CD4-positive, alpha-beta T cell treated with Interleukin-4 for 4 hours (primary cell): ENCODE measurements at regions not wholly inside any gene's neighbourhood (a gene's known extent, or its start where the extent isn't known, plus 50 kb on each side); places are given as distances from the start of the nearest gene placed in this dataset.
"Not testable (repeated sequence)": the region's sequence is repeated elsewhere in the genome, so short reads cannot be mapped to it uniquely, and the experiment has no call there.

Experiments used
- DNase-seq: peaks from one replicate; pipeline ENCODE4 v3.0.0-alpha.2; 2020

DNA sequence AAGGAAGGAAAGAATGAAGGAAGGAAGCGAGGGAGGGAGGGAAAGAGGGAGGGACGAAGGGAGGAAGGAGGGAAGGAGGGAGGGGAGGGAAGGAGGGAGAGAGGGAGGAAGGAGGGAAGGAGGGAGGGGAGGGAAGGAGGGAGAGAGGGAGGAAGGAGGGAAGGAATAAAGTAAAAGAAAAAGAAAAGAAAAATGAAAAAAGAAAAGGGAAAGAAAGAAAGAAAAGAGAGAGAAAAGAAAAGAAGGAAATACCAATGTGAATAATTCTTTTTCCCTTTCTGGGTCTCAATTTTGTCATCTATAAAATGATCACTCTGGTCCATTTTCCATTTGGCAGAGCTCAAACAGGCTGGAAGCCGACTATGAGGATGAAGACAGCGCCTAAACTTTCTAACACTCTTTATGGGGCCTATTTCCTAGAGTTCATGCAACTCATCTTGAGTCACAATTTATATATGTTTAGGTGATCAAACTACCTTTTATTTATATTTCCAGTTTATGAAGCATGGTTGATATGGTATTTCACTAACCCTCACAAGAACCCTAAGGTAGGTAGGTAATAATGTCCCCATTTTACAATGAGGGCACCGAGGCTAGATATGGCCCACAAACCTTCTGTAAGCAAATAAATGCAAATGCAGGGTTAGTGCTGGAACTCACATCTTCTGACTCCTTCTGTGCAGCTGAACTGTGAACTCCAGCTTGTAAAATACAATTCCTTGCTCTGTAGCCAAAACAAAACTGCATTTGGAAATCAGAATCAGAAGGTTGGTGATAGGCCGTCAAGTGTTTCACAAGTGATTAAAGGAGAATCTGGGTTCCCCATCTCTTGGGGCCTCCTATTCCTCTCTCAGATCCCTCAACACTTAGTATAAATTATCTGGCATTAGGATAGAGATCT, 434.3 kb downstream of the ETS1 start:
- DNase-seq: no peak

DNA sequence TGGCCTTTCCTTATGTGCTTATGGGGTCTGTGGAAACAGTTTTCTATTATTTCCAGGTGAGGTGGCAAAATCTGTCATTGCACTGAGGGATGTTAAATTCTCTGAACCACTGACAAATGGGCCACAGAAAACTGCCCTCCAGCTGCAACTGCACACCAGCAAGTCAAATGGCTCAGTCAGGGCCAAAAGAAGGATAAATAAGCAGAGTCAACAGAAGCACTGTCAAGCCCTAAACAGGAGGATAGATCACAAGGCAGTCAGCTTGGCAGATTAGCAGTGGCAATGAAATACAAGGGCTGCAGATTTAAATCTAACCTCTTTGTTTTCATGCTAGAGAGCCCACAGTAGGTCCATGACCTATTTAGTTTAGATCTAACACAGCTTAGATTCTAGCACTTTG, 435.6 kb downstream of the ETS1 start:
- no peak for DNase-seq

DNA sequence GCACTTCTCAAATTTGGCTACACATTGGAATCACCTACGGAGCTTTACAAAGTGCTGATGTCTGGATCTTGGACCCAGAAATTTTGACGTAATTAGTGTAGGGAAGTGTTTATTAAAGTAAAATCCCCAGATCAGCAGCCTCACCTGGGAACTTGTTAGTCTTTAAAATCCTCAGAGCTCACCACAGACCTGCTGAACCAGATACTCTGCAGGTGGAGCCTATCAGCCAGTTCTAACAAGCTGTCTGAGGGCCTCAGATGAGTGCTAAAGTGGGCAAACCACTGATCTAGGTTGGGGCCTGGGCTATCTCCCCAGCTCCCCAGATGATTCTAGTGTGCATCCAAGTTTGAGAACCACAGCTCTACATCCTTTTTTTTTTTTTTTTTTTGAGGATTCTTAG, 436.0 kb downstream of the ETS1 start:
- no peak for DNase-seq

DNA sequence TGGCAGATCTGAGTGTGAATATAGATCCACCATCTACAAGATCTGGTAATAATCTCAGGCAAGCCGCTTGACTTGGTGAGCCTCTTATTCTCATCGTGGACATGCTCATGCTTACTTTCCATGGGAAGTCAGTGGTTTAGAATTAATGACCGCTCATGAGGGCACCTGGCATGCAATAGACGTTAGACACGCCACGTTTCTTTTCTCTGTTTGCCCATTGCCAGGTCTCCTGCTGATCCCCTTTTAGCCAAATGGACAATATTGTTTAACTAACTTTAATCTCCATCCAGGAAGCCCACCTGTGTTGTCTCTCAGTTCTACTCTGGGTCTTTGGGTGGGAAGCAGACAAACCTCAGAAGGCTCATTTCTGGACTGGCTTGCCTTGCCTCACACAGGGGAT, 439.1 kb downstream of the ETS1 start:
- no peak for DNase-seq

DNA sequence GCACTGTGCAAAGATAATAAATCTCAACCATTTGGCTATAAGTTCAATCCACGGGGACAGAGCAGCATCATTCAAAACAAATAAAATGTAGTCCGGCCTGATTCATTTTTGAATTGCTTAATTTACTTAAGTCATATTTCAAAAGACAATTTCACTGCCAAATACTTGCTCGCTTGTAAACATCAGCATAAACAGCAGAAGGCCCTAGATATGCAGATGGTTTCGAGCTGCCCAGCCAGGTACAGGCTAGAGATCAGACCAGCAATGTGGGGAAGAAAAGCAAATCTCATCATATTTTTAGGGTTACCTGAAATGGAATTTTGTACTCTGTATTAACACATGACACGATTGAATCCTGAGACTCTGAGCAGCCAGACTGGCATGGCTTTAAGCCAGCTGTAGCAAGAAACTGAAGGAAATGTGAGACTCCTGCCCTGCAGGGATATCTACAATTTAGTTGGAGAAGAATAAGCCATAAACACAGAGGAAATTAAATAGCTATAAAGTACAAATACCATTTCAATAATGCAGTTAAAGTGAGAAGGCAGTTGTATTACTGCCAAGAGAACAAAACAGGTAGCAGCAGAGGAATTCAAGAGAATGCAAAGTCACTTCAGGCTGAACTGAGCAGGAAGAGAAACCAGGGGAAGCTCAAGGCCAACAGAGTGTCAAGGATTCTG, 440.3 kb downstream of the ETS1 start:
- DNase-seq: no peak

DNA sequence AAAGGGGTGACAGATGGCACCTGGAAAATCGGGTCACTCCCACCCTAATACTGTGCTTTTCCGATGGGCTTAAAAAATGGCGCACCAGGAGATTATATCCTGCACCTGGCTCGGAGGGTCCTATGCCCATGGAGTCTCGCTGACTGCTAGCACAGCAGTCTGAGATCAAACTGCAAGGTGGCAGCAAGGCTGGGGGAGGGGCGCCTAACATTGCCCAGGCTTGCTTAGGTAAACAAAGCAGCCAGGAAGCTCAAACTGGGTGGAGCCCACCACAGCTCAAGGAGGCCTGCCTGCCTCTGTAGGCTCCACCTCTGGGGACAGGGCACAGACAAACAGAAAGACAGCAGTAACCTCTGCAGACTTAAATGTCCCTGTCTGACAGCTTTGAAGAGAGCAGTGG, 447.1 kb downstream of the ETS1 start:
- not testable (repeated sequence) for DNase-seq

DNA sequence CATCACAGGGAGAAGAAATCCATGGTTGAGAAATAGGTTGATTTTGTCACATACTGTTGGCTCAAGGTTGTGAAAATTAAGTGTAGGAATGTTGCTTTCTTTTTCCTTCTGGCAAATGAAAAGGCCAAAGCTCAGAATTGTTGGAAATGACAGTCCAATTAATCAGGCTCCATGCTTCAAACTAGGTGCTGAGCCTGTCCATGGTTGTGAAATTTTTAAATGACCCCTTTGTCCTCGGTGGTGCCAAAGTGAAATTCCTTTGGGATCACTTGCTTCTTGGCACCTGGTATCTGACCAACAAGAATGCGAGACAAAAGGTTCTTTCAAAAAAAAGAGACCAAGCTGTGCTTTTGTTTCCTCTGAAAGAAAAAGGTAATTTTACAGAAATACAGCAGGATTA, 451.9 kb downstream of the ETS1 start:
- DNase-seq: no peak

DNA sequence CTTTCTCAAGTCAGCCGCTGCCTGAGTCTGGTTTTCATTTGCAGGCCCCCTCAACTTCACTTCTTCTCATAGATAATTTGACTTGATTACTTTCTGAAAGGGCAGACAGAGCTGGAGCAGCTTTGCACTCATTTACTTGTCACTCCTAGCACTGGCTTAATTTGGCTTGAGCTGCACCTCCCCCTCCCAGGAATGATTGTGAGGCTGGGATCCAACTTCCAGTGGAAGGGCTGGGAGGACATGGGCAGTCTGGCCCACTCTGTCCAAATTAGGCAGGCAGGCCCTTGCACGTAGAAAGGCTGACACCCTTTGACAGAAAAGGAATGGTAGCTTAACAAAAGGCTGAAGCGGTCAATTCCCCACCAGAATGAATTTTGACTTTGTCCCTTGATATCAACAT, 453.9 kb downstream of the ETS1 start:
- DNase-seq: no peak

DNA sequence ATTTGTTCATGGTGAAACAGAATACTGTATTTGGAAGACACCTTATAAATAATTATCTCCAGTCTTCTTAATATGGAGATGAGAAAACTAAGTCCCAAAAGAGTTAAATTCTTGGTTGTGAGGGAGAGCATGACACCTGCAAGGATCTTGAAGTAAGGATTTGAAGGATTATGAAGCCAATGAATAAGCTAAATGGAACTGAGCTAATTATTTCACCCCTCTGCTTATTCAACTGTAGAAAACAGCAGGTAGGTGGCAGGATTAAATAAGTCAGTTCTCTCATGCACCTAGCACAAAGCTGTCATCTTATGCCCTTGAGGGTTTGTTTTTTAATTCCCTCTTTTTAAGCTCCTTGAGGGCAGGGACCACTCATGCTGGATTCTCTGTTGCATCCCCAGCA, 457.3 kb downstream of the ETS1 start:
- no peak for DNase-seq

DNA sequence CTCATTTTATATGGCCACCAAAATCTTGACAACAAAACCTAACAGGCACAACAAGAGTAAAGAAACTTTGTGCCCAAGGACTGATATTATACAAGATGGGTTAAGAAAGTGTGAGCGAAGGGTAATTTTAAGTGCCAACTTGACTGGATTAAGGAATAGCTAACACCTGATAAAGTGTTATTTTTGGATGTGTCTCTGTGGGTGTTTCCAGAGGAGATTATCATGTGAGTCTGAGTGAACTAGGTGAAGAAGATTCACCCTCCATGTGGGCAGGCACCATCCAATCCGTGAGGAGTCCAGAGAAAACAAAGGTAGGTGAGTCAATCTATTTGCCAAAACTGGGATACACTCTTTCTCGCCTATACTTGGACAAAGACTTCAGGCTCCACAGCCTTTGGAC, 461.6 kb downstream of the ETS1 start:
- DNase-seq: no peak

DNA sequence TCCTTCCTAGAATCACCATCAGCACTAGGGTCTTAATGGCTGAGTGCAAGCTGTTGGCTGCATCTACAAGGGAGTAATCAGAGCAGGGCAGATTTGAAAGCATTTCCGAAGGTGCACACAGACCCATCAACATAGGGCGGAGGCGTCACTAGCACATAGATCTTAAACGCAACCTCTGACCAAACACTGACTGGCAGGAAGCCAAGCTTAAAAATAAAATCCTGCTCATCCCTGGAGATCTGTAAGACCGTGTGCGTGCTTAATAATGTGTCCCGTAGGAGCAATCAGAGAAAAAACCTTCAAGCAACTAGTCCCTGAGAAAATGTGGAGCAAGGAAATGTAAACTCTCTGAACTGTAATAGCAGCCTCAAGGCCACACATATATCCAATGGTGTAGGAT, 470.5 kb downstream of the ETS1 start:
- DNase-seq: no peak

DNA sequence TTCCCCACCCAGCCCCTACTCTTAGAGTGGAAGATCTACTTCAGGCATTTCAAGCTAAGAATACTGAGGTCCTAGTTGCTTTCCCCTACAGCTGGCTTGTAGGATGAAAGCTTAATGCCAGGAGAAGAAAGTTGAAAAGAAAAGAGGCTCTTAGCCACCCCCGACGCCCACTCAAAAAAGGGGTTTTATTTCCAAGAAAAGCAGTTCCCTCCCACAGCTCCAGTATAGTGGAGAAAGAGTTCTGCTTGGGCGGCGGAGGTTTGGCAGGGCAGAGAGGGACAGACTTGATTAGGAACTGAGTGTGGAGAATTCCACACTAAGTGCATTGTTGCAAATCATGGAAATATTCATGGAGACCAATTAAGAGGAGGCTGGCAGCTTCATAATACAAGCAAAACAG, 470.9 kb downstream of the ETS1 start:
- DNase-seq: no peak

DNA sequence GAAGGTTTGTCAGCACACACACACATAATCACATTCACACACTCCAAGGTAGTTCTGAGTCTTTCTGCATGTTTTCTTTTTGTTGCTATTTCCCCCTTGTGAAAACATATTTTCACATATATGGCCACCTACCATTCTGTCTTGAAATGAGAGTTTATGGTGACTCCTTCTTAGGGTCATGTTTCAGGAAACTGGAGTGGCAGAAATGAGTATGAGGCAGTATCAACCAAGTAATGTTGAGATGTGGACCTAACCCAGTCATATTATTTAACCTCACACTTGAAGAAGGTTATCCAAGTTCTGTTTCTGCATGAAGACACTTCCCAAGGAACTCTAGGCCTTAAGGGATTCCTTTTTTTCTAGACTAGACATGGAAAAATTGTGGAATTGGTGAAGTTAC, 481.4 kb downstream of the ETS1 start:
- DNase-seq: no peak

DNA sequence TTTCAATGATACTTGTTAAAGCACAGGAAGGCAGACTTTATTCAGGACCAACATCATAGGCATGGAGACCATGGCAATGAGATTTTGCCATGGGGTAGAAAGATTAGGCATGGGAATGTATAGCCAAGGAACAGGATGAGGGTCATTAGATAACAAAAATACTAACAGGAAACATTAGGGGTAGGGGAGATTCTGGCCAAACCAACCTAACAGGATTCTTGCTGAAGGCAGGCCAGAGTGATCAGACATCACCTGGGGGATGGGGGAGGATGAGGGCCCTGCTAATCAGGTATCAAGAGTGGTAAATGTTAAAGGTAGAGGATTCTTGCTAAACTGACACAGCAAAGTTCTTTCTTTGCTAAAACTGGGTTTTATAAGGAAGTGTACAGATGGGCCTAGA, 481.8 kb downstream of the ETS1 start:
- DNase-seq: no peak

DNA sequence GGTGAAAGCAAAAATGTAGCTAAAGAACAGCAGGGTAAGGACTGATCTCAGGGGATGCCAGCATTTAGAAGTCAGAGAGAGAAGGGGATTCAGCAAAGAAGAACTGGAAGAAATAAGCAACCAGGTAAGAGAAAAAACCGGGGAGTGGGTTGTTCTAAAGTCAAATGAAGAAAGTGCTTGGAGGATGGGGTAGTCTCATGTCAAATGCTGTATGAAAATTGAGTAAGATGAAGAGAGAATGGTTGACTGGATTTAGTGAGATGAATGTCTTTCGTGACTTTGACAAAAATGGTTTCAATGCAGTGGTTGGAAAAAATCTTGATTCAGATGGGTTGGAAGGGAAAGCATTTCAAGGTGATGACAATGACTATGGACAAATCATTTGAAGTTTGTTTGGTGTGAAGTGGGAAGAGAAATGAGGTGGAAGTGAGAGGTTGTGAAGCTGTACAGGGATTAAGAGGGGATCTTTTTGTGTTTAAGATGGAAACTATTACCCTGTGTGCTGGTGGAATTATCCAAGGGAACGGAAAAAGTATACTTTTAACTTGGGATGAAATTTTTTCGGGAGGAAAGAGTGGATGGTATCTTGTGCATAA, 484.0 kb downstream of the ETS1 start:
- DNase-seq: no peak

DNA sequence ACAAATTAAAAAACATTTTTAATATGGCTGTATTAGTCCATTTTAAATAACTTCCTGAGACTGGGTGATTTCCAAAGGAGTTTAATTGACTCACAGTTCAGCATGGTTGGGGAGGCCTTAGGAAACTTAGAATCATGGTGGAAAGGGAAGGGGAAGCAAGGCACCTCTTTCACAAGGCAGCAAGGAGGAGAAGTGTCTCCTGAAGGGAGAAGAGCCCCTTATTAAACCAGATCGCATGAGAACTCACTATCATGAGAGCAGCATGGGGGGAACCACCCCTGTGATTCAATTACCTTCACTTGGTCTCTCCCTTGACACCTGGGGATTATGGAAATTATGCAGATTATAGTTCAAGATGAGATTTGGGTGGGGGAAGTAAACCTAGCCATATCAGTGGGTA, 488.6 kb downstream of the ETS1 start:
- DNase-seq: no peak

DNA sequence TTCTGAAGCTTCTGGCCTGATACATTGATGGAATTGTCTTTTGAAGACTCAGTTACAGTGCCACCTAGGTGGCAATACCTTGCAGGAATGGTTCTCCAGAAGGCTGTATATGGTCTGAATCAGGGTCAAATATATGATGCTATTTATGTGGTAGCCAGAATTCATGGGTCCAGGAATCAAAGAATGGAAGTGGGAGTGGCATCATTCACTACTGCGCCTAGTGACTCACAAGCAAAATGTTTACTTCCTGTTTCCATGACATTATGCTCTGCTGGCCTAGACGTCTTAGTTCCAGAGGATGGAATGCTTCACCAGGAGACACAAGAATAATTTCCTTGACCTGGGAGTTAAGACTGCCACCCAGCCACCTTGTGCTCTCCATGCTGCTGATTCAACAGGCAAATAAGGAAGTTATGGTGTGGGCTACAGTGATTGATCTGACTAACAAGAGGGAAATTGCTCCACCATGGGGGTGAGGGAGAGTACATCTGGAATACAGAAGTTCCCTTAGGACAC, 491.8 kb downstream of the ETS1 start:
- DNase-seq: no peak

DNA sequence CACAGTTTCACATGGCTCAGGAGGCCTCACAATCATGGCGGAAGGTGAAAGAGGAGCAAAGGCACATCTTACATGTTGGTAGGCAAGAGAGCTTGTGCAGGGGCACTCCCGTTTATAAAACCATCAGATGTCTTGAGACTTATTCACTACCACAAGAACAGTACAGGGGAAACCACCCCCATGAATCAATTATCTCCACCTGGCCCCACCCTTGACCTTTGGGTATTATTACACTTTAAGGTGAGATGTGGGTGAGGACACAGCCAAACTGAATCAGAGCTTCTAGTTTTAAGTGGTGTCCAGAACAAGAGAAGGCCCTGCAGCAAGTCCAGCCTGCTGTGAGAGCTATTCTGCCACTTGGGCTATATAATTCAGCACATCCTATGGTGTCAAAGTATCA, 493.7 kb downstream of the ETS1 start:
- DNase-seq: no peak

DNA sequence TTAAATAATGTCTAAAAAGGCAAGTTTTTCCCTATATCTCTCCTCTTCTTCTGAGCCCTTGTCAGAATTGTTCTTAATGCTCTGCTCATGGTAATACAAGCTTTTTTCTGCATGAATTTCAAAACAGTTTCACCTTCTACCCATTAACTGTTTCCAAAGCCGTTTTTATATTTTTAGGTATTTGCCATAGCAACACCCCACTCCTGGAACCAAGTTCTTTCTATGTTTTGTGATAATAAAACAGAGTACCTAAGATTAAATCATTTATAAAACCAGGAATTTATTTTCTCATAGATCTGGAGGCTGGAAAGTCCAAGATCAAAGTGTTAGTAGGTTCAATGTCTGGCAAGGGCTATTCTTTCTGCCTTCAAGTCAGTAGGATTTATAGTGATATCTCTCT, 497.4 kb downstream of the ETS1 start:
- DNase-seq: no peak

DNA sequence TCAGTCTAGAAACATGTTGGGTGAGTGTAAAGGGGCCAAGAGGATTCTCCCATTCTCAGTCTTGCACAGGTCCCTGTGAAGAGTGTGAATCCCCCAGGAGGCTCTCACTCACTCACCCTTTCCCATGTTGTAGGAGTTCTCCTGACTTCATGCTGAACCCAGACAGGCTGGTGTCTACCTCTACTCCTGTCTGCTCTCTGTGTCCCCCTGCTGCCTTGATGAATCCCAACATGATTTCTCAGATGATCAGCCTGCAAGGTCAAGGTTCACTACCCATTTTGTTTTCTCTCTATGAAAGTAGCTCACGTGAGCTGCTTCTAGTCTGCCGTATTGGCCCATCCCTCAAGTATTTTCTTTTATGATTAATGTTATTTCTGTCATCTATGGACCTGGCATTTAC, 500.6 kb downstream of the ETS1 start:
- peak; percentile 18 for DNase-seq

DNA sequence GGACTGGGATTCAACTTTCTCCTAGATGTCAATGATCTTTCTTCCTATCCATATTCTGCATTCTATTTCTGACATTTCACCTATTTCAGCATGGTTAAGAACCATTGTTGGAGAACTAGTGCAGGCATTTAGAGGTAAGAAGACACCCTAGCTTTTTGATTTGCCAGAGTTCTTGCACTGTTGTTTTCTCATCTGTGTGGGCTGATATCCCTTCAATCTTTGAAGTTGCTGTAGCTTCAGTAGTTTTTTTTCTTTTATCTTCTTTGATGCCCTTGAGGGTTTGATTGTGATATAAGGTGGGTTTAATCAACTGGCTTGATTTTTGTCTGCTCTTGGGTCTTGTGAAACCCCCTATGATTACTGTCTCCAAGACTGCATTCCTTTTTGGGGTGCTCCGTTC, 502.1 kb downstream of the ETS1 start:
- DNase-seq: no peak

DNA sequence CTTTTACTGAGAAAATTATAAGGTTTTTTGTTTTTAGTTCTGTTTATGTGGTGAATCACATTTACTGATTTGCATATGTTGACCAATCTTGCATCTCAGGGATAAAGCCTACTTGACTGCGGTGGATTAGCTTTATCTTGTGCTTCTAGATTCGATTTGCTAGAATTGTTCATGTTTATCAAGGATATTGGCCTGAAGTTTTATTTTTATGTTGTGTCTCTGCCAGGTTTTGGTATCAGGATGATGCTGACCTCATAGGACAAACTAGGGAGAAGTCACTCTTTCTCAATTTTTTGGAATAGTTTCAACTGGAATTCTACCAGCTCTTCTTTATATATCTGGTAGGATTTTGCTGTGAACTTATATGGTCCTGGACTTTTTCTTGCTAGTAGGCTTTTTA, 504.8 kb downstream of the ETS1 start:
- no peak for DNase-seq

DNA sequence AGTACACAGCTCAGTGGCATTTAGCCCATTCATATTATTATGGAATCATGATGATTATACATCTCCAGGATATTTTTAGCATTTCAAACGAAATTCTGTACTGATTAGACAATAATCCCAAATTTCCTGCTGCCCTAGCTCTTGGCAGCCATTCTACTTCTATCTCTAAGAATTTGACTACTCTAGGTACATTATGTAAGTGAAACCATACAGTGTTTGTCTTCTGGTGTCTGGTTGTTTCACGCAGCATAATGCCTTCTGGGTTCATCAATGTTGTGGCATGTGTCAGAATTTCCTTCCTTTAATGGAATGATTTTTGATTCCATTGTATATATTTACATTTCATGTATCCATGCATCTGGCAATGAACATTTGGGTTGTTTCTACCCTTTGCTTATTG, 517.7 kb downstream of the ETS1 start:
- DNase-seq: no peak

DNA sequence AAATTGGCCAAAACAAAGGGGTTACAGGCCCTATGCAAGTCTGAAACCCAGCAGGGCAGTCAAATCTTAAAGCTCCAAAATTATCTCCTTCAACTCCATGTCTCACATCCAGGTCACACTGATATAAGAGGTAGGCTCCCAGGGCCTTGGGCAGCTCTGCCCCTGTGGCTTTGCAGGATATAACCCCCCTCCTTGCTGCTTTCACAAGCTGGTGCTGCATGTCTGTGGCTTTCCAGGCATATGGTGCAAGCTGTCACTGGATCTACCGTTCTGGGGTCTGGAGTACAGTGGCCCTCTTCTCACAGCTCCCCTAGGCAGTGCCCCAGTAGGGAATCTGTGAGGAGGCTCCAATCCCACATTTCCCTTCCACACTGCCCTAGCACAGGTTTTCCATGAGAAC, 519.6 kb downstream of the ETS1 start:
- no peak for DNase-seq
